GM11168 (cell line): ENCODE measurements at regions not wholly inside any gene's neighbourhood (a gene's known extent, or its start where the extent isn't known, plus 50 kb on each side); places are given as distances from the start of the nearest gene placed in this dataset.
"Not testable (repeated sequence)": the region's sequence is repeated elsewhere in the genome, so short reads cannot be mapped to it uniquely, and the experiment has no call there.

ENCODE experiments used
- in situ Hi-C: fragments of 300-500 bp; cut with MboI; formaldehyde crosslinking; loops from one replicate; pipeline ENCODE4 v1.12.0; 2022; ENCODE audit warnings: low sequenced_read_pairs; ENCODE audit not compliant: unreplicated experiment

DNA sequence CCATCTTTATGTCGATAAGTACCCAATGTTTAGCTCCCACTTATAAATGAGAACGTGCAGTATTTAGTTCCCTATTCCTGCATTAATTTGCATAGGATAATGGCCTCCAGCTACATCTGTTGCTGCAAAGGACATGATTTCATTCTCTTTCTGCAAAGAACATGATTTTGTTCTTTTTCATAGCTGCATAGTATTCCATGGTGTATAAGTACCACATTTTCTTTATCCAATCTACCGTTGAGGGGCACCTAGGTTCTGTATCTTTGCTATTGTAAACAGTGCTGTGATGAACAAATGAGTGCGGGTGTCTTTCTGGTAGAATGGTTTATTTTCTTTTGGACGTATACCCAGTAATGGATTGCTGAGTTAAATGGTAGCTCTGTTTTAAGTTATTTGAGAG, 63.0 kb downstream of the HLX start:
- in situ Hi-C loops = no loop called here

DNA sequence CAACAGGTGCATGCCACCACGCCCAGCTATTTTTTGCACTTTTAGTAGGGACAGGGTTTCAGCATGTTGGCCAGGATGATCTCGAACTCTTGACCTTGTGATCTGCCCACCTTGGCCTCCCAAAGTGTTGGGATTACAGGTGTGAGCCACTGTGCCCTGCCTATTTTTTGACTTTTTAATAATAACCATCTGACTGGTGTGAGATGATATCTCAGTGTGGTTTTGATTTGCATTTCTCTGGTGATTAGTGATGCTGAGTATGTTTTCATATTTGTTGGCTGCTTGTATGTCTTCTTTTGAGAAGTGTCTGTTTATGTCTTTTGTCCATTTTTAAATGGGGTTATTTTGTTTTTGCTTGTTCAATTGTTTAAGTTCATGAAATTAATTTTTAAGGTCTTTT, 63.7 kb downstream of the HLX start:
- in situ Hi-C loops = not testable (repeated sequence)

DNA sequence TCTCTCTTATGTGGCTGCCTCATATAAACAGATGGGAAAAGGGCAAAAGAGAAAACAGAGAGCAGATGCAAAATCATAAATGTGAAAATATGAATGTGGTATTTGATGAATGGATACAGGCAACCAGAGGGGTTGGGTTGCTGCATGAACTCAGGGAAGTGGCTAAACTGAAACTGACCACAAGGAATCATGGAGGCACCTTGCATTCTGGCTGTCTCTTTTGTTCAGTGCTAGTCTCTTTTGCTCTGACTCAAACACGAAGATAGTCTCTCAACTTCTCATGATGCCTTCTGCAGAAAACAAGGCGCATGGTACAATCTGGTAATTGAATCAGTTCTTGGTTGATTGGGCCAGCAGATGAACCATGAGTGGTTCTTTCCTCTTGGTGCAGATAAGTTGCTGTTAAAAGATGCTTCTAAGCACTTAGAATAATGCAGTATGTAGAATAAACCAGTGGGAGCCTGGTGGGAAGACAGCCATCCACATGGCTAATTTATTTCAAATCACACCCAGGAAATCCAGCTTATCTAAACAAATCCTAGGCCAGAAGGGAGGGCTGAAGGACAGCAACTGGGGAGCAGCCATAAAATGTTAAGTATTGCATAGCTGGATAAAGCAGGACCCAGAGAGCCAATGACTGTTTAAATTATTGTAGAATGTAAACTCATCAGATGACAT, 64.2 kb downstream of the HLX start:
- in situ Hi-C loops = no loop called here

DNA sequence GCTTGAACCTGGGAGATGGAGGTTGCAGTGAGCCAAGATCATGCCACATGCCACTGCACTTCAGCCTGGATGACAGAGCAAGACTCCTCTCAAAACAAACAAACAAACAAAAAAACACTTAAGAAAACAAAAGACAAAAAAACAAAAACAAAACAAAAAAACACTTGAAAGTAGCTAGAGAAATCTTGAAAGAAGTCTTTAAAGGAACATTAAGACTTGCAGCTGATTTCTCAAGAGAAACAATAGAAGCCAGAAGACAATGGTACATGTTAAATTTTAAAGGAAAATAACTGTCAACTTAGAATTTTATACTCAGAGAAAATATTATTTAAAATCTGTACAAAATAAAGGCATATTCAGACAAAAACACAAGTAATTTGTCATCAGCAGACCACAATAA, 71.3 kb downstream of the HLX start:
- in situ Hi-C loops = no loop called here

DNA sequence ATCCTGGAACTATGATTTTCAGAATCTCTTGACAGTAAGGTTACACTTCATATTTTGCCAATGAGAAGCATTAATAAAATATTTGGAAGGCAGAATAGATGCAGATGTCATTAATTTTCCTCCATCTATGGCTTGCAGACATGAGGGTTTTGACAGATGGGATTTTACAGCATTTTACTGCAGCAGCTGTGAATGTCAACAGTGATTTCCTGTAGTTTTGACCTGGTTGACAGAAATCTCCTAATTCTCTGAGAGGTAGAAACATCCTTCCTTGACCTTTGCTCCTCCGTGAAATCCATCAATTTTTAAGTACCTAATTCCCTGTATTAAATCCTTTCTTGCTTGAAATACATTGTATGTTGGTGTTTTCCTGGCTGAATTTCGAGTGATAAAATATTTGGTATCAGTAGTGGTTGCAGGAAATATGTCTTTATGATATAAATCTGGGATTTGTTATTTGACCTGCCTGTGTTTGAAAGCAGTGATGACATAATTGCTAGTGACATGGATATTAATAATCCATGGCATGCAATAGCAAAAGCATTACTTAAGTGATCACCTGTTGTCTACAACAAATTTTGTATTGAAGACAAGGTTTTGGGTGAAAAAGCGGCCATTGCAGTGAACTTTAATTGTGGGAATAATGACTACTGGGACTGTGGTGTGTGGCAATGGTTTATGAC, 73.9 kb downstream of the HLX start:
- in situ Hi-C loops = no loop called here

DNA sequence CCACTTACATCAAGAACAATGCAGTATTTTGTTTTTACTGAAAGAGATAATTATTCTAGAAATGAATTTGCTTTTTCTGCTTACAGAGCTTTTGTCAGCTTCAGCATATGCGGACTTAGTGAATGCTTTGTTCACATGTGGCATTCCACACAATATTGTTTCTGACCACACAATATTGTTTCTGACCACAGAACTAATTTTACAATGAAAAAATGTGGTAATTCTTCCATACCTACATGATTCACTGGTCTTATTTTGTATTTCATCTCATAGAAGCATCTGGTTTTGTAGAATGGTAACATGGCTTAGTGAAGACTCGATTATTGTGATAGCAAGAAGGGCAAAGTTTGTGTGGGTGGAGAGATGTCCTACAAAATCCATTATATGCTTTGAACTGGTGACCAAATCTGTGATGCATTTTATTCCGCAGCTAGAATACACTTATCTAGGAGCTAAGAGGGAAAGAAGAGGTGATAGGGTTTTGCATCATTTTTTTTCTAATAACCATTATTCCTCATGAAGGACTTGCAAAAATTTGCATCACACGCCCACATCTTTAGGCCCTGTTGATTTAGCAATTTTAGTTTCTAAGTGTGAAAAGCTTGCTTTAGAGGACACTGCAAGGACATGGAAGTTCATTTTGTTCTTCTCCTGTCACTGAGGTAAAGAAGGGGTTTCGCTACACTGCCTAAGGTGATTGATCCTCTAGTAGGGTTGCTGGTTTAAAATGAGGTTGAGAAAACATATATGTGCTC, 75.3 kb downstream of the HLX start:
- in situ Hi-C loops = no loop called here

DNA sequence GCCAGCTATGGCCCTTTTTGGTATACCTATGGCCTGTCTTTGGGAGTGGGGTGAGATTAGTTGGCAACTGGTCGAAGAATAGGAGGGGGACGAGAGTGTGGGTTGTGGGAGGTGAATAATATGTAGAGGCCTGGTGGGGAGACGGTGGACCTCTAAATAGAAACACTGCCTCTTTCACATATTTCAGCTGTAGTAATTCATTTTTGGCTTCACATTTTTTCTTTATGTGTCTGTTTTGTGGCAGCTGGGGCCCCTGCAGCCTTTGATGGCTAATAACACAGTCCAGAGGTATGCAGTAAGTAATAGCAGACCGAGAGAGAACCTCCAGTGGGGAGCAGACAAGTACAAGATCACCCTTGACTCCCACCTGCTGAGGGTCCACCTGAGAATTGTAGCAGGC, 75.9 kb downstream of the HLX start:
- in situ Hi-C loops = no loop called here

DNA sequence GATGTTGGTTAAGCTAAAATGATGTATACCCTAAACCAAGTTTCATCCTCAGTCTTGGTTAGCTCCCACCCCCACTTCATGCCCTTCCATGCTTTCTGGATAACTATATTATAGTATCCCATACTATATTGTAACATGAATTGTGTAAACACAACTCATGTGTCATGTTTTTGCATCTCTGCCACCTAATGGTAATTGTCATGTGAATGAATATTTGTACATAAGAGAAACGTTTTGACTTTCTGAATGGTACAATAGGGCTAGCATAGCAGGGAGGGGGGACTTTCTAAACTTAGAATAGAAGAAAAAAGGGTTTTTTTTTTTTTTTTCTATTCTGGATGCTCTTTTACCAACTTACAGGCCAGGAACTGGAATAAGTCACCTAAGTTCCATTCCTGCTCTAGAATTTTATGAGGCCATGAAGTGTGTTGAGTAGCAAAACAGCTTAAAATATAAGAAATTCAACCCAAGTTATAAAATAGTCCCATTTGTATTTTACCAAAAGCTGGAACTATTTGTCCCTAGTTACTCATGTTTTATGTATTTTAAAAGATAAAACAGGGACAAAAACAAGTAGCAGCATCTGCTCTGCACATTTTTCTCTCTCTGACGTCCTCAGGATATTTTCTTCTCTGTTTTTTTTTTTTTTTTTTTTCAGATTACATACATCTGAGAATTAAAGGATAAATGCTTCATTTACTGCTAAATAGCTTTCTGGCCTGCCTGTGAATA, 77.4 kb downstream of the HLX start:
- in situ Hi-C loops = no loop called here

DNA sequence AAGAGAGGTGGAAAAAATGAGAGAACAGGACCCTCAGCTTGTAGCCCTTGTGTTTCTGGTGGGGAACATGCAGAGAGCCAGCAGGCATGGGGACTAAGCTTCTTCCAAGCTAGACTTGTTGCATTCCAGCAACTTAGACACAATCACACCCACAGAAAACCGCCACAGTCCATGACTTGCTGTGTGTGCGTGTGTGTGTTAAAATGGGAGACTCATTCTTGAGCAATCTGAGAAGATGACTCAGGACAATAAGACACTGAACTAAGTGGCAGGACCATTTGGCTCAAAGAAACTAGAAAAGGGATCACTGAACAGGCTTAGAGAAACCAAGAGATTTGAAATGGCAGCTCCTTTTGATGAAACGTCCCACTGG, 78.0 kb downstream of the HLX start:
- in situ Hi-C loops = no loop called here

DNA sequence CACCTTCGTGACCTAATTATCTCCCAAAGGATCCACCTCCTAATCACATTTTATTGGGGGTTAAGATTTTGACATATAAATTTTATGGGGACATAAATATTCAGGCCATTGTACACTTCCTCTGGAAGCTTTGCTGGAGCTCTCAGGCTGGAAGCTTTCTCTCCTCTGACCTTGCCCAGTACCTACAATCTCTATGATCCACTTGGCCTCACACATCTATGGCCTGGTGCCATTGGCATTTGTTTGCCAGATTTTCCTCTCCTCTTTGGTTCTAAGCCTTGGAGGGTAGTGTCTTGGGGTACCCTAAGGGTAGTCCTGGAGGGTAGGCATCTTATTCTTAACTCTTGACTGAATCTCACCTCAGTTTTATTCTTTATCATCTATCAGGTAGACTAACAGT, 79.0 kb downstream of the HLX start:
- in situ Hi-C loops = no loop called here

DNA sequence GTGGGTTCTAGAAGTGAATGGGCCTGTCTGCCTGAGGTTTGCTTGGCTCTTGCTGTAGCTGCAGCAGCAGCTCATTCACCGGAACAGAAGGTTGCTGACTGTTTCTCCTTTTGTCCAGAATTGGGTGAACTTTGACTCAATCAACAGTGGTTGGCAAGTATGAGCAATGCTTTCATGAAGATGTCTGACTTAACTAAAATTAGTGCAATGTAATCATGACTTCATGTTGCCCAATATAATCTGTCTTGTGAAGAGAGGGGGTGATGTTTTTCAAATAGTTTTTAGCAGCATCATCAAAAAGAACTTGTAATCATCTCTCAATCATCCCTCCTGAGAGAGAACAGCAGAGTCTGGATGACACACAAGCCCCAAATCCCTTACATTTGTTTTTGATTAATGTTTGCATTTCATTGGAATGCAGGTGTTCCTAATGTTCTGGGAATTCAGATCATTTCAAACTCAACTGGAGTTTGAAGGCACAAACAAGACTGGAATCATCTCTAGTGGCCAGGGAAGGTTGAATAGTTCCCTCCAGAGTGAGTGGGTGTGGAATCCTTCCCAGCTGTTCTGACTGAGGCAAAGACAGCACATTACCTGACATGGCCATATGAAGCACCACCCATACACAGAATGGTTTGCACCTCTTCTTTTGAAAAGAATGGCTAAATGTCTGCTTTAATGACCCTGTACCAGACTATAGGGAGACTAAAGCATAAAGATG, 82.9 kb downstream of the HLX start:
- in situ Hi-C loops = no loop called here

DNA sequence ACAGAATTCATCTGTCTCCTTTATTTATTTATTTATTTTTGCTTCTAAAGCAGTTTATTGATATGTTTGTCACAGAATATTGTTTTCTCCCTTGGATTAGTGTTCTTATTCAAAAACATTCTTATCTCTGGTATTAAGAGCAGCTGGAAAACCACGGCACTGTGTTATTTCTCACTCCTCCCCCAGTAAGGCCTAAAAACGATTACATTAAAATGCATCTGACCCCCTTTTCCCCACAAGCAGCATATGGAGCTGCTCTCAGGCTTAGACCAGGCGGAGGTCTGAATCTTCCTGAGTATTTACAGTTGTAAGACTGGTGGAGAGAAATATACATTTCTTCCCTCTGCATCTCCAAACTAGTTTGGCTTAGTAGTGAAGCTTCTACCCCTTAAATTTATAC, 86.8 kb downstream of the HLX start:
- in situ Hi-C loops = no loop called here

DNA sequence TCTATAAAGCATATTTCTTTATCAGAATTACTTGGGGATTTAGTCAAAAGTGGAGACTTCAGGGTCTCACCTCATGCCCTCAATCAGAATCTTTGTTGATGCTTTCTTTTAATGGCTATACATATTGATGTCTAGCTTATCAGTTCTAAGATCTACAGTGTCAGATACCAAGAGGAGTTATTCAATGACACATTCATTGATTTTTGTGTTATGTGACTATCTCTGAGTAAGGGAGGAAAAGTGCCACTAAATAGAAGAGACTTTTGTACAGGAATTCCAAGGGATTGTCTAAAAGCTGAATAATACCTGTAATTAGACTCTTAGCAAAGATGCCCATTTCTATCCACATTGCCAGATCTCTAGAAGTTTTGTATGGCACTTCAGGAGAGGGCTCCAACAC, 87.2 kb downstream of the HLX start:
- in situ Hi-C loops = no loop called here

DNA sequence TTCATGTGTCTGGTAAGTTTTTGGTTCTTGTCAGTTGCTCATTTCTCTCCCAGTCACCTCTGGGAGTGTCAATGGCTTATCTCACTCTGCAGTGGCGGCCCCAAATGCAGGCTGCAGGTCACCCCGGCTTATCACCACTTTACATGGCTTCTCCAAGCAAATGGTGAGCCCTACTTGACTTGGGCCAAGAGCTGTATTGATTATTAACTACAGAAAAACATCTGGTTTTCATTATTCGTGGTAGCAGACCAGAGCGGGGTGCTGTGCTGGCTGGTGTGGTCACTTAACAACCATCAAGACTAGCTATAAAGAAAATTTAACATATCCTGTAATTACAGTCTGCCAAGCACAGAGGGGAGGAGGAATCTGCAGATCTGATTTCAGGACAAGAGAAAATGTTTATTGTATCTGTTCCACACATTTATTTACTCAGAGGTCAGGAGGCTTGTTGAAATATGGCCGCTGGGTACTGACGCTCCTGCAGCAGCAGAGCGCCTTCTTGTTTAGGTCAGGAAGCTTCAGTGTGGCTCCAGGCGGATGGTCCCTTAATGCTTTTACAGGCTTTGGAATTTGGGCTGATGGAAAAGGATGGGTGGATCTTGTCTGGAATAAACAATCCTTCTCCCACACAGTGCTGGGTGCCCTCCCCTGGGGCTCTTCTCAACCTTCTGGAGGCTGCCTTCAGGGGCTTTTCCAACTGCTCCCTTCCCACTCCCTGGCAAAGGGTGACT, 87.8 kb downstream of the HLX start:
- in situ Hi-C loops = no loop called here

DNA sequence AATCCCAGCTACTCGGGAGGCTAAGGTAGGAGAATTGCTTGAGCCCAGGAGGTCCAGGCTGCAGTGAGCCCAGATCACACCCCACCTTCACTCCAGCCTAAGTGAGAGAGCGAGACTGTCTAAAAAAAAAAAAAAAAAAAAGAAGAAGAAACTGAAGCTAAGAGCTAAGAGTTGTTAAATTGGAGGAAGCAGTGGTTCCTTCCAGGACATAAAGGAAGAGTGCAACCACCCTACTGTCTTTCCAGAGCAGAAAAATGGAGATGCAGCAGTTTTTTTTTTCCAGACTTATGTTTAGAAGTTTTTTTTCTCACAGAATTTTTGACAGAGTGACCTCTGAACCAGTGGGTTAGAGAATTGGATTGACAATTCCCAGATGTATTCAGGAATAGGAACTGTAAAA, 88.7 kb downstream of the HLX start:
- in situ Hi-C loops = no loop called here

DNA sequence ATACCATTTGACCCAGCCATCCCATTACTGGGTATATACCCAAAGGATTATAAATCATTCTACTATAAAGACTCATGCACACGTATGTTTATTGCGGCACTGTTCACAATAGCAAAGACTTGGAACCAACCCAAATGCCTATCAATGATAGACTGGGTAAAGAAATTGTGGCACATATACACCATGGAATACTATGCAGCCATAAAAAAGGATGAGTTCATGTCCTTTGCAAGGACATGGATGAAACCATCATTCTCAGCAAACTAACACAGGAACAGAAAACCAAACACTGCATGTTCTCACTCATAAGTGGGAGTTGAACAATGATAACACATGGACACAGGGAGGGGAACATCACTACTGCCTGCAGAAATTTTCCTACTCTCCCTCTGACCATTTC, 90.0 kb downstream of the HLX start:
- in situ Hi-C loops = not testable (repeated sequence)

DNA sequence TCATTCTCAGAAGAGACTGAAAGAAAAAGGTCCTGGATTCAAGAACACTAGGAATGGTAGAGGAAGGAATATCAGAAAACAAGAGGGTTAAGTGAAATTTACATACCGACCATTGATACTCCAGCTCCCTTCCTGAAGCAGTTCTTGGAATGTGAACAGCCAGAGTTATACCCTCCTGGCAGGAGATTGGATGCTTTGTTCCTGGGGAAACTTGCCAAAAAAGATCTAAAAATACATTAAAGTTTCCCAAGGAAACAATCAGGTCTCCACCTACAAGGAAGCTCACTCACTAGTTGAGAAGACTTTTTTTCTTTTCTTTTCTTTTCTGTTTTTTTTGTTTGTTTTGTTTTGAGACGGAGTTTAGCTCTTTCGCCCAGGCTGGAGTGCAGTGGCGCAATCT, 91.1 kb downstream of the HLX start:
- in situ Hi-C loops = no loop called here

DNA sequence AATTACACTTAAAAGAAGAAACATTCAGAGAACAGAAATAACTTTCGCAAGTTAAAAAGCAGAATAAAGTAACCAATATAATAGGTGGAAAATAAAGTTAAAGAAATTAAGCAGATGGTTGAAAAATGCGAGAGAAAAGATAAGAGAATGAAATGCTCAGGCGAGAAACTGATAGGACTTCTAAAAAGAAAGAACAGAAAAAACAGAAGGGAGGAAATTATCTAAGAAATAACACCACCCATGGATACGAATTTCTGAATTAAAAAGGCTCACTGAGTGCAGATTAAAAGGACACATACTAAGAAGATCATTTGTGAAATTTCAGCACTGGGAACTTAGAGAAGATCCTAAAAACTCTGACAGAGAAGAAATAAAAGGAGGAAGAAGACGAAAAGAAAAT, 92.0 kb downstream of the HLX start:
- in situ Hi-C loops = no loop called here

DNA sequence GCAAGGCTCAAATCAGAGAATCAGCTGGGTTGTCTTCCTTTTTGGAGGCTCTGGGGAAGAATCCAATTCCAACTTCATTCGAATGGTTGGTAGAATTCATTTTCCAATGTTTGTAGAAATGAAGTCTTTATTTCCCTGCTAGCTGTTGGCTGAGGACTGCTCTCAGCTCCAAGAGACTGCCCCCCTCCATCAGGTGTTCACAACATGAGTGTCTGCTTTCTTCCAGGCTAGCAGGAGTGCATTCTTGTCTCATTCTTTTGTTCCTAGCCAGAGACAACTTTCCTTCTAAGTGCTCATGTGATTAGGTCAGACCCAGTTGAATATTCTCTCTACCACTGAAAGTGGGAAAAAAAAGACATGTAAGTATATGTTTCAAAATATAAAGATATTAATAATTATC, 95.2 kb downstream of the HLX start:
- in situ Hi-C loops = no loop called here

DNA sequence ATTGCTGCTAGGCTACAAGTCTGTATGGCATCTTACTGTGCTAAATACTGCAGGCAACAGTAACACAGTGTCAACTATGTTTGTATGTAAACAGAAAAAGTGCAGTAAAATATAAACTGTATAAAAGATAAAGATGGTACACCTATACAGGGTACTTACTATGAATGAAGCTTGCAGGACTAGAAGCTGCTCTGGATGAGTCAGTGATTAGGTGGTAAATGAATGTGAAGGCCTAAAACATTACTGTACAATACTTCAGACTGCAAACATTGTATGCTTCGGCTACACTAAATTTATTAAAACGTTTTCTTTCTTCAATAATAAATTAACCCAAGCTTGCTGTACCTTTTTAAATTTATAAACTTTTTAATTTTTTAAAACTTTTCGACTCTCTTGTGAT, 97.1 kb downstream of the HLX start:
- in situ Hi-C loops = no loop called here
